ENCODE measurements at regions not wholly inside any gene's neighbourhood (a gene's known extent, or its start where the extent isn't known, plus 50 kb on each side); places are given as distances from the start of the nearest gene placed in this dataset.

- Histone ChIP-seq H3K9me3 (no peaks in the 10 kb centered on the region), H3K27ac (no peak overlapping the region), H3K4me3 (no peak overlapping the region), H3K27me3 (no peaks in the 10 kb centered on the region), H3K4me1 (no peaks in the 10 kb centered on the region), H3K36me3 (no peaks in the 10 kb centered on the region)
- TF ChIP-seq EP300 (IDR thresholded peaks at IDR 0.05) = no peak
- TF ChIP-seq POLR2A (IDR thresholded peaks at IDR 0.05) = no peak
- TF ChIP-seq CTCF (IDR thresholded peaks at IDR 0.05) = no peak
- no peak for TF ChIP-seq POLR2AphosphoS5 (IDR thresholded peaks at IDR 0.05)
- DNase-seq (ENCODE audit: low spot score in 2 of 2) = no peak
- 89% methylated on average over 8 of the region's 8 CpGs for WGBS
Observed at GRCh38 chr5:26229848-26230247, 808.5 kb downstream of the CDH9 start.

GRCh38 chr5:26227245-26227644 lies 811.1 kb downstream of the CDH9 start:
- H3K36me3 ChIP-seq = no peaks in the 10 kb centered on the region
- no peak overlapping the region for H3K4me3 ChIP-seq
- no peak for TF ChIP-seq EP300 (IDR thresholded peaks at IDR 0.05)
- no peak for TF ChIP-seq CTCF (IDR thresholded peaks at IDR 0.05)
- TF ChIP-seq POLR2A (IDR thresholded peaks at IDR 0.05) = no peak
- TF ChIP-seq POLR2AphosphoS5 (IDR thresholded peaks at IDR 0.05) = no peak
- no peaks in the 10 kb centered on the region for H3K9me3 ChIP-seq
- H3K4me1 ChIP-seq = no peaks in the 10 kb centered on the region
- no peaks in the 10 kb centered on the region for H3K27me3 ChIP-seq
- no peak for DNase-seq (ENCODE audit: low spot score in 2 of 2)
- H3K27ac ChIP-seq = no peak overlapping the region
- 74% methylated on average over 6 of the region's 6 CpGs for WGBS

- Histone ChIP-seq H3K36me3 (no peaks in the 10 kb centered on the region), H3K27me3 (no peaks in the 10 kb centered on the region), H3K4me1 (no peaks in the 10 kb centered on the region), H3K27ac (no peak overlapping the region), H3K4me3 (no peak overlapping the region), H3K9me3 (peaks cover 3% of the 10 kb centered on the region)
- TF ChIP-seq POLR2A (IDR thresholded peaks at IDR 0.05) (no peak), EP300 (IDR thresholded peaks at IDR 0.05) (no peak), CTCF (IDR thresholded peaks at IDR 0.05) (no peak), POLR2AphosphoS5 (IDR thresholded peaks at IDR 0.05) (no peak)
- DNase-seq (ENCODE audit: low spot score in 2 of 2) = no peak
- 85% methylated on average over 2 of the region's 2 CpGs for WGBS
Observed at GRCh38 chr5:26205121-26205520, 833.3 kb downstream of the CDH9 start.

GRCh38 chr5:26193626-26194025 lies 844.8 kb downstream of the CDH9 start:
- no peaks in the 10 kb centered on the region for H3K27me3 ChIP-seq
- H3K27ac ChIP-seq = no peak overlapping the region
- H3K4me3 ChIP-seq = no peak overlapping the region
- no peaks in the 10 kb centered on the region for H3K4me1 ChIP-seq
- WGBS = 62% methylated on average over 5 of the region's 5 CpGs
- TF ChIP-seq CTCF (IDR thresholded peaks at IDR 0.05) = no peak
- H3K36me3 ChIP-seq = no peaks in the 10 kb centered on the region
- no peaks in the 10 kb centered on the region for H3K9me3 ChIP-seq
- no peak for DNase-seq (ENCODE audit: low spot score in 2 of 2)

GRCh38 chr5:26192486-26192885 lies 845.9 kb downstream of the CDH9 start:
- H3K4me3 ChIP-seq = no peak overlapping the region
- H3K36me3 ChIP-seq = no peaks in the 10 kb centered on the region
- no peaks in the 10 kb centered on the region for H3K9me3 ChIP-seq
- TF ChIP-seq EP300 (IDR thresholded peaks at IDR 0.05) (no peak), CTCF (IDR thresholded peaks at IDR 0.05) (no peak), POLR2AphosphoS5 (IDR thresholded peaks at IDR 0.05) (no peak), POLR2A (IDR thresholded peaks at IDR 0.05) (no peak)
- no peak for DNase-seq (ENCODE audit: low spot score in 2 of 2)
- no peaks in the 10 kb centered on the region for H3K27me3 ChIP-seq
- no peaks in the 10 kb centered on the region for H3K4me1 ChIP-seq
- no peak overlapping the region for H3K27ac ChIP-seq

Measured in suprapubic skin (tissue), 4 donors.